Glutamatergic neuron (in vitro differentiated cells): ENCODE measurements at regions not wholly inside any gene's neighbourhood (a gene's known extent, or its start where the extent isn't known, plus 50 kb on each side); places are given as distances from the start of the nearest gene placed in this dataset.

Experiments used
- DNase-seq: peaks from one replicate; pipeline ENCODE4 v3.0.0; 2022
- H3K27ac Mint-ChIP-seq: one replicate; pipeline ENCODE4 v1.8.0; 2020; ENCODE audit warnings: mild to moderate bottlenecking, mixed read lengths, inconsistent platforms; ENCODE audit not compliant: unreplicated experiment
- H3K27me3 Mint-ChIP-seq: one replicate; pipeline ENCODE4 v1.8.0; 2020; ENCODE audit warnings: mild to moderate bottlenecking, moderate library complexity, mixed read lengths, inconsistent platforms; ENCODE audit not compliant: unreplicated experiment
- H3K36me3 Mint-ChIP-seq: one replicate; pipeline ENCODE4 v1.8.0; 2020; ENCODE audit warnings: mild to moderate bottlenecking, mixed read lengths, inconsistent platforms; ENCODE audit not compliant: unreplicated experiment
- H3K4me1 Mint-ChIP-seq: one replicate; pipeline ENCODE4 v1.8.0; 2020; ENCODE audit warnings: mild to moderate bottlenecking, low read depth, mixed read lengths, inconsistent platforms; ENCODE audit not compliant: unreplicated experiment
- H3K4me3 Mint-ChIP-seq: one replicate; pipeline ENCODE4 v1.8.0; 2020; ENCODE audit warnings: mild to moderate bottlenecking, mixed read lengths, inconsistent platforms; ENCODE audit not compliant: unreplicated experiment
- H3K9me3 Mint-ChIP-seq: one replicate; pipeline ENCODE4 v1.8.0; 2020; ENCODE audit warnings: mild to moderate bottlenecking, moderate library complexity, mixed read lengths, inconsistent platforms; ENCODE audit not compliant: unreplicated experiment
- CTCF ChIP-seq: fragments of 200-600 bp; sonication (generic); IDR thresholded peaks from one replicate; pipeline ENCODE4 v1.5.0; 2021; ENCODE audit not compliant: partially characterized antibody, unreplicated experiment

GRCh38 chr13:75217949-75218348 is 264.0 kb downstream of the TBC1D4 start:
- Mint-ChIP-seq H3K36me3 (peaks cover 5% of the 10 kb centered on the region), H3K4me3 (no peak overlapping the region), H3K27ac (no peak overlapping the region), H3K9me3 (peaks cover 5% of the 10 kb centered on the region), H3K4me1 (no peaks in the 10 kb centered on the region), H3K27me3 (no peaks in the 10 kb centered on the region)
- no peak for DNase-seq
- TF ChIP-seq CTCF, result no peak

DNA sequence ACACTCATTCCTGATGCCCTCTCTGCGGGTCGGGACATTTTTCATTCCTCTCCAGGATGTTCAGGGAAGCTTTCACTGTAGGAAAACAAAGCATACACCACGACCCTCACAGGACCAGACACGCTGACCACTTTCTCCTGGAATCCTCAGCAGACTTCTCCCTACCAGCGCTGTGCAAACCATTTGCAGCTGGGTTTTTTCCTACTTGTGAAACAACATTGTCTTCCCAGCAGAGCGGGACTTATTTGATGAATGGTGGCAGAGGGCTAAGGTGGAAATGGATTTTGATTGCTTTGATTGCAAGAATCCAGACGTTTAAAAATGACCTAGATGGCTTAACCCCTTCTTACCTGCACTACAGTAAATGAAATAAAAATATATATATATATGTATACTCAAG is 265.9 kb downstream of the TBC1D4 start:
- no peak for DNase-seq
- Mint-ChIP-seq H3K27me3 (no peaks in the 10 kb centered on the region), H3K4me3 (no peak overlapping the region), H3K9me3 (peaks cover 3% of the 10 kb centered on the region), H3K27ac (no peak overlapping the region), H3K36me3 (no peaks in the 10 kb centered on the region), H3K4me1 (no peaks in the 10 kb centered on the region)
- no peak for TF ChIP-seq CTCF

DNA sequence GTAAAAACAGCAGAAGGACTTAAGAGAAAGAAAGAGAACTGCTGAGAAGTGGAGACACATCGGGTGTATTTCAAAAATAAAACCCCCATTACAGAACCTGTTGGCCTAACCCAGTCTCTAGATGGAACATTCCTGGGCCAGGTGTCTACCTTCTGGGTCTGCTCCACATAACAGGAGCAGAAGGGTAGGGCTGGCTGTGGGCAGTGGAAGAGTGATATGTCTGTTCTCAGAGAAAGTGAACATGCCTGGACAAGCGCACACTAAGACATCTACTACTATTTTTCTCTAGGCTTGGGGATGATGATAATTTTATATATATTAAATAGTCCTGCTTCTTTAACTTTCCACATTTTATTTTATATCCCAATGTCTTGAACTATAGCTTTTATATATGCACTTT is 267.1 kb downstream of the TBC1D4 start:
- Mint-ChIP-seq H3K27ac (no peak overlapping the region), H3K4me3 (no peak overlapping the region), H3K36me3 (peaks cover 3% of the 10 kb centered on the region), H3K9me3 (peaks cover 2% of the 10 kb centered on the region), H3K27me3 (no peaks in the 10 kb centered on the region), H3K4me1 (no peaks in the 10 kb centered on the region)
- no peak for TF ChIP-seq CTCF
- DNase-seq, result no peak

GRCh38 chr13:75202981-75203380 is 279.0 kb downstream of the TBC1D4 start:
- Mint-ChIP-seq H3K27ac (no peak overlapping the region), H3K4me3 (no peak overlapping the region), H3K36me3 (peaks cover 9% of the 10 kb centered on the region), H3K9me3 (peaks cover 2% of the 10 kb centered on the region), H3K27me3 (peaks cover 5% of the 10 kb centered on the region), H3K4me1 (peaks cover 10% of the 10 kb centered on the region)
- TF ChIP-seq CTCF, result no peak
- no peak for DNase-seq

DNA sequence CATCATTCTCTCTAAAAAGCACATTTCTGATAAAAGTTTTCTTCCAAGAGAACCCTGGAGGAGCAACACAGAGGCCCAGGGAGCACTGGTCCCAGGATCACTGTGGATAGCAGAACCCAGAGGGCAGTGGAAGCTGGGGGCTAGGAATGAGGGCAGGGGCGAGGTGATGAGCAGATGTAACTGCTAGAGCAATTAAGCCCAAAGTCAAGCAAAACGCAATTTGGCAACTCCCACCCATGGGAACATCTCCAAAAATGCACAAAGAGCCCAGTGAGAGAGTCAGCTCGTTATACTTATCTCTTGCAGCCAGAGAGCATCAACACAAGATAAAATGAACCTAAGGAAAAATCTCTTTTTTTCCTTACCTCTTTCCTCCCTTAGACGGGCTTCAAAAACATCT is 284.2 kb downstream of the TBC1D4 start:
- Mint-ChIP-seq H3K4me3 (peak overlapping the region; percentile 36), H3K9me3 (peaks cover 4% of the 10 kb centered on the region), H3K4me1 (peaks cover 33% of the 10 kb centered on the region), H3K36me3 (no peaks in the 10 kb centered on the region), H3K27me3 (no peaks in the 10 kb centered on the region), H3K27ac (peak overlapping the region; percentile 30)
- no peak for TF ChIP-seq CTCF
- DNase-seq, result peak; percentile 20
